Smooth muscle cell (in vitro differentiated cells): ENCODE measurements at regions not wholly inside any gene's neighbourhood (a gene's known extent, or its start where the extent isn't known, plus 50 kb on each side); places are given as distances from the start of the nearest gene placed in this dataset.
"Not testable (repeated sequence)": the region's sequence is repeated elsewhere in the genome, so short reads cannot be mapped to it uniquely, and the experiment has no call there.

Source experiments
- DNase-seq: peaks from one replicate; lab custom pipeline; 2025; ENCODE audit not compliant: unreplicated experiment; lab: John Stamatoyannopoulos, UW
- H2AFZ ChIP-seq: fragments of 200-600 bp; sonication (generic); 2 replicates; pipeline ENCODE4 v1.6.0; 2016; ENCODE audit warnings: antibody characterized with exemption, low read depth, mild to moderate bottlenecking
- H3F3A ChIP-seq: fragments of 200-600 bp; sonication (generic); 2 replicates; pipeline ENCODE4 v1.6.0; 2017; ENCODE audit warnings: antibody characterized with exemption, low read depth
- H3K27ac ChIP-seq: fragments of 200-600 bp; sonication (generic); 2 replicates; pipeline ENCODE4 v1.5.1; 2016; ENCODE audit warnings: low read depth, mild to moderate bottlenecking
- H3K27me3 ChIP-seq: fragments of 200-600 bp; sonication (generic); 2 replicates; pipeline ENCODE4 v1.6.1; 2016; ENCODE audit warnings: low read depth, mild to moderate bottlenecking
- H3K36me3 ChIP-seq: fragments of 200-600 bp; sonication (generic); 2 replicates; pipeline ENCODE4 v1.5.1; 2016; ENCODE audit warnings: low read depth
- H3K4me1 ChIP-seq: fragments of 200-600 bp; sonication (generic); 2 replicates; pipeline ENCODE4 v1.5.1; 2016; ENCODE audit warnings: low read depth
- H3K4me2 ChIP-seq: fragments of 200-600 bp; sonication (generic); 2 replicates; pipeline ENCODE4 v1.6.0; 2016; ENCODE audit warnings: mild to moderate bottlenecking
- H3K4me3 ChIP-seq: fragments of 200-600 bp; sonication (generic); 2 replicates; pipeline ENCODE4 v1.5.1; 2016; ENCODE audit warnings: mild to moderate bottlenecking
- H3K79me2 ChIP-seq: fragments of 200-600 bp; sonication (generic); 2 replicates; pipeline ENCODE4 v1.6.0; 2016; ENCODE audit warnings: low read depth, mild to moderate bottlenecking
- H3K9ac ChIP-seq: fragments of 200-600 bp; sonication (generic); 2 replicates; pipeline ENCODE4 v1.6.0; 2016; ENCODE audit warnings: low read depth
- H3K9me3 ChIP-seq: fragments of 200-600 bp; sonication (generic); replicated peaks from 2 replicates; pipeline ENCODE4 v1.5.1; 2016; ENCODE audit warnings: low read depth
- H4K20me1 ChIP-seq: fragments of 200-600 bp; sonication (generic); 2 replicates; pipeline ENCODE4 v1.6.0; 2016; ENCODE audit warnings: low read depth
- WGBS: methylation state at CpG from one replicate; pipeline ENCODE4 v1.1.7; 2016; ENCODE audit warnings: low lambda C conversion rate; 5-methylcytosine and 5-hydroxymethylcytosine counted together
- TF ChIP-seq, protein P1 (sequence below): fragments of 200-600 bp; sonication (generic); IDR thresholded peaks from 2 replicates; pipeline ENCODE4 v1.5.1; 2017; ENCODE audit warnings: borderline replicate concordance, mild to moderate bottlenecking, antibody characterized with exemption; ENCODE audit not compliant: insufficient read depth, poor library complexity, severe bottlenecking

- H3K4me2 ChIP-seq: no peak overlapping the region
- no peak overlapping the region for H2AFZ ChIP-seq
- no peaks in the 10 kb centered on the region for H4K20me1 ChIP-seq
- H3K4me1 ChIP-seq: no peaks in the 10 kb centered on the region
- no peaks in the 10 kb centered on the region for H3K27me3 ChIP-seq
- TF ChIP-seq, protein P1, sequence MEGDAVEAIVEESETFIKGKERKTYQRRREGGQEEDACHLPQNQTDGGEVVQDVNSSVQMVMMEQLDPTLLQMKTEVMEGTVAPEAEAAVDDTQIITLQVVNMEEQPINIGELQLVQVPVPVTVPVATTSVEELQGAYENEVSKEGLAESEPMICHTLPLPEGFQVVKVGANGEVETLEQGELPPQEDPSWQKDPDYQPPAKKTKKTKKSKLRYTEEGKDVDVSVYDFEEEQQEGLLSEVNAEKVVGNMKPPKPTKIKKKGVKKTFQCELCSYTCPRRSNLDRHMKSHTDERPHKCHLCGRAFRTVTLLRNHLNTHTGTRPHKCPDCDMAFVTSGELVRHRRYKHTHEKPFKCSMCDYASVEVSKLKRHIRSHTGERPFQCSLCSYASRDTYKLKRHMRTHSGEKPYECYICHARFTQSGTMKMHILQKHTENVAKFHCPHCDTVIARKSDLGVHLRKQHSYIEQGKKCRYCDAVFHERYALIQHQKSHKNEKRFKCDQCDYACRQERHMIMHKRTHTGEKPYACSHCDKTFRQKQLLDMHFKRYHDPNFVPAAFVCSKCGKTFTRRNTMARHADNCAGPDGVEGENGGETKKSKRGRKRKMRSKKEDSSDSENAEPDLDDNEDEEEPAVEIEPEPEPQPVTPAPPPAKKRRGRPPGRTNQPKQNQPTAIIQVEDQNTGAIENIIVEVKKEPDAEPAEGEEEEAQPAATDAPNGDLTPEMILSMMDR: no peak
- WGBS: 92% methylated on average over 3 of the region's 3 CpGs
- no peak overlapping the region for H3K4me3 ChIP-seq
- no peak overlapping the region for H3K27ac ChIP-seq
- H3K9me3 ChIP-seq: no peaks in the 10 kb centered on the region
- H3K9ac ChIP-seq: no peak overlapping the region
- H3K79me2 ChIP-seq: no peaks in the 10 kb centered on the region
- DNase-seq: no peak
- H3F3A ChIP-seq: no peaks in the 10 kb centered on the region
- no peaks in the 10 kb centered on the region for H3K36me3 ChIP-seq
These were observed 106.3 kb upstream of the ANXA10 start for GRCh38 chr4:167986044-167986443.

- TF ChIP-seq, protein P1: no peak
- 85% methylated on average over 2 of the region's 2 CpGs for WGBS
These were observed 105.1 kb upstream of the ANXA10 start for GRCh38 chr4:167987285-167987684.

DNA sequence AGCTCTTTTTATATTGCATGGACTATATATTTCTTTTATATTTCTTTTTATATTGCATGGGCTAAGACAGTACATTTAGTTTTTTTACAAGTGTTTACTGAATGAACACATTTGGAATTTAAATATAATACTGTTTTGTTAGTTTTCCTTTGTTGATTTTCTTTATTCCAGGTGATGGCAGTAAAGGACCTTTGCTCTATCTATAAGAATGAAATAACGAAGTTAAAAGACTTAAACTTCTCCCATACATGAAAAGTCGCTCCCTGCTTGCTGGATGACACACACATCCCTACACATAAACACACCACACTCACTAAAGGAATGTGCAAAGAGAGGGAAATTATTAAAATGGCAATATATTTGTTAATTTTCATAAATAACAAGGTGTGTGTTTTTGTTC, 102.5 kb upstream of the ANXA10 start:
- Histone ChIP-seq H3F3A (no peaks in the 10 kb centered on the region), H3K27ac (no peak overlapping the region), H3K4me2 (no peak overlapping the region), H3K4me3 (no peak overlapping the region), H3K9ac (no peak overlapping the region), H4K20me1 (no peaks in the 10 kb centered on the region), H3K27me3 (no peaks in the 10 kb centered on the region), H3K79me2 (no peaks in the 10 kb centered on the region), H3K36me3 (no peaks in the 10 kb centered on the region), H3K4me1 (no peaks in the 10 kb centered on the region), H2AFZ (no peak overlapping the region), H3K9me3 (no peaks in the 10 kb centered on the region)
- 71% methylated on average over 2 of the region's 2 CpGs for WGBS
- DNase-seq: no peak
- TF ChIP-seq, protein P1: no peak

More at GRCh38 chr4:167987285-167987684, 105.1 kb upstream of the ANXA10 start:
- Histone ChIP-seq H3K4me1 (no peaks in the 10 kb centered on the region), H3K27me3 (no peaks in the 10 kb centered on the region), H3K36me3 (no peaks in the 10 kb centered on the region), H3K79me2 (no peaks in the 10 kb centered on the region), H3F3A (no peaks in the 10 kb centered on the region), H2AFZ (no peak overlapping the region), H4K20me1 (no peaks in the 10 kb centered on the region), H3K9me3 (no peaks in the 10 kb centered on the region), H3K4me2 (no peak overlapping the region), H3K4me3 (no peak overlapping the region), H3K9ac (no peak overlapping the region), H3K27ac (no peak overlapping the region)
- DNase-seq: no peak

GRCh38 chr4:168008112-168008511, 84.2 kb upstream of the ANXA10 start:
- DNase-seq, H3K79me2 ChIP-seq, H4K20me1 ChIP-seq, H3K4me3 ChIP-seq, H3K36me3 ChIP-seq, H3K4me1 ChIP-seq, H2AFZ ChIP-seq, H3F3A ChIP-seq, H3K9ac ChIP-seq, H3K27me3 ChIP-seq, H3K27ac ChIP-seq, H3K9me3 ChIP-seq, H3K4me2 ChIP-seq: not testable (repeated sequence)
- WGBS: 94% methylated on average over 6 of the region's 6 CpGs
